PC-9 (cell line): ENCODE measurements at regions not wholly inside any gene's neighbourhood (a gene's known extent, or its start where the extent isn't known, plus 50 kb on each side); places are given as distances from the start of the nearest gene placed in this dataset.

ENCODE experiments used
- EZH2 ChIP-seq: fragments of 200-600 bp; sonication (generic); IDR thresholded peaks from 2 replicates; pipeline ENCODE4 v1.8.0; 2017; ENCODE audit warnings: antibody characterized with exemption, low read depth
- TF ChIP-seq, protein P1 (sequence below): fragments of 200-600 bp; sonication (generic); conservative IDR thresholded peaks from 2 replicates; pipeline ENCODE4 v1.6.1; 2017; ENCODE audit warnings: mixed run types, antibody characterized with exemption, mild to moderate bottlenecking, moderate library complexity

DNA sequence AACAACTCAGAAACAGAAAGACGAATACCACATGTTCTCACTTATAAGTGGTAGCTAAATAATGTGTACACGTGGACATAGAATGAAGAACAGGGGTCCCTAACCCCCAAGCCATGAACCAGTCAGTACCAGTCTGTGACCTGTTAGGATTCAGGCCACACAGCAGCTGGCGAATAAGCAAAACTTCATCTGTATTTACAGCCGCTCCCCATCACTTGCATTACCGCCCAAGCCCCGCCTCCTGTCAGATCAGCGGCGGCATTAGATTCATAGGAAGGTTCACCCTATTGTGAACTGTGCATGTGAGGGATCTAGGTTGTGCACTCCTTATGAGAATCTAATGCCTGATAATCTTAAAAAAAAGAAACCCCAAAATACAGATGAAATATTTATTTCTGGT lies 1128.7 kb downstream of the NLGN4X start:
- TF ChIP-seq, protein P1, sequence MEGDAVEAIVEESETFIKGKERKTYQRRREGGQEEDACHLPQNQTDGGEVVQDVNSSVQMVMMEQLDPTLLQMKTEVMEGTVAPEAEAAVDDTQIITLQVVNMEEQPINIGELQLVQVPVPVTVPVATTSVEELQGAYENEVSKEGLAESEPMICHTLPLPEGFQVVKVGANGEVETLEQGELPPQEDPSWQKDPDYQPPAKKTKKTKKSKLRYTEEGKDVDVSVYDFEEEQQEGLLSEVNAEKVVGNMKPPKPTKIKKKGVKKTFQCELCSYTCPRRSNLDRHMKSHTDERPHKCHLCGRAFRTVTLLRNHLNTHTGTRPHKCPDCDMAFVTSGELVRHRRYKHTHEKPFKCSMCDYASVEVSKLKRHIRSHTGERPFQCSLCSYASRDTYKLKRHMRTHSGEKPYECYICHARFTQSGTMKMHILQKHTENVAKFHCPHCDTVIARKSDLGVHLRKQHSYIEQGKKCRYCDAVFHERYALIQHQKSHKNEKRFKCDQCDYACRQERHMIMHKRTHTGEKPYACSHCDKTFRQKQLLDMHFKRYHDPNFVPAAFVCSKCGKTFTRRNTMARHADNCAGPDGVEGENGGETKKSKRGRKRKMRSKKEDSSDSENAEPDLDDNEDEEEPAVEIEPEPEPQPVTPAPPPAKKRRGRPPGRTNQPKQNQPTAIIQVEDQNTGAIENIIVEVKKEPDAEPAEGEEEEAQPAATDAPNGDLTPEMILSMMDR: no peak
- no peak for TF ChIP-seq EZH2
